Keratinocyte (primary cell): ENCODE measurements at regions not wholly inside any gene's neighbourhood (a gene's known extent, or its start where the extent isn't known, plus 50 kb on each side); places are given as distances from the start of the nearest gene placed in this dataset.

Experiments used
- EZH2 ChIP-seq: IDR thresholded peaks from one replicate; pipeline ENCODE4 v1.6.1; 2012; ENCODE audit warnings: inconsistent platforms, mild to moderate bottlenecking, low read length, moderate library complexity
- TF ChIP-seq, protein P1 (sequence below), 3 experiments: IDR thresholded peaks in 1 of 3; conservative IDR thresholded peaks in 1 of 3; optimal IDR thresholded peaks in 1 of 3; 2 replicates in 2 of 3; 3 replicates in 1 of 3; pipeline versions ENCODE3 to v1.5.1; 2011; ENCODE audit warnings: low read length in 3 of 3, mild to moderate bottlenecking in 3 of 3, moderate library complexity in 2 of 3, control low read depth in 1 of 3, inconsistent platforms in 1 of 3; ENCODE audit not compliant: insufficient read depth in 2 of 3; ENCODE audit errors: extremely low read depth in 1 of 3

GRCh38 chr3:178159691-178160220 is 376.5 kb upstream of the KCNMB2 start:
- TF ChIP-seq, protein P1, sequence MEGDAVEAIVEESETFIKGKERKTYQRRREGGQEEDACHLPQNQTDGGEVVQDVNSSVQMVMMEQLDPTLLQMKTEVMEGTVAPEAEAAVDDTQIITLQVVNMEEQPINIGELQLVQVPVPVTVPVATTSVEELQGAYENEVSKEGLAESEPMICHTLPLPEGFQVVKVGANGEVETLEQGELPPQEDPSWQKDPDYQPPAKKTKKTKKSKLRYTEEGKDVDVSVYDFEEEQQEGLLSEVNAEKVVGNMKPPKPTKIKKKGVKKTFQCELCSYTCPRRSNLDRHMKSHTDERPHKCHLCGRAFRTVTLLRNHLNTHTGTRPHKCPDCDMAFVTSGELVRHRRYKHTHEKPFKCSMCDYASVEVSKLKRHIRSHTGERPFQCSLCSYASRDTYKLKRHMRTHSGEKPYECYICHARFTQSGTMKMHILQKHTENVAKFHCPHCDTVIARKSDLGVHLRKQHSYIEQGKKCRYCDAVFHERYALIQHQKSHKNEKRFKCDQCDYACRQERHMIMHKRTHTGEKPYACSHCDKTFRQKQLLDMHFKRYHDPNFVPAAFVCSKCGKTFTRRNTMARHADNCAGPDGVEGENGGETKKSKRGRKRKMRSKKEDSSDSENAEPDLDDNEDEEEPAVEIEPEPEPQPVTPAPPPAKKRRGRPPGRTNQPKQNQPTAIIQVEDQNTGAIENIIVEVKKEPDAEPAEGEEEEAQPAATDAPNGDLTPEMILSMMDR (optimal IDR thresholded peaks at IDR 0.05 in 1 of 3, IDR thresholded peaks at IDR 0.05 in 1 of 3, conservative IDR thresholded peaks at IDR 0.05 in 1 of 3; ENCODE audit: extremely low read depth in 1 of 3, insufficient read depth in 2 of 3, low read length in 3 of 3) = no peak
- TF ChIP-seq EZH2 = no peak
